ENCODE measurements at regions not wholly inside any gene's neighbourhood (a gene's known extent, or its start where the extent isn't known, plus 50 kb on each side); places are given as distances from the start of the nearest gene placed in this dataset.
A peak's percentile ranks its signal among the peaks of the same experiment; 100 is the strongest.

- TF ChIP-seq CTCF (IDR thresholded peaks at IDR 0.05; ENCODE audit: insufficient read depth, low read length), result no peak
- no peak overlapping the region for H3K4me3 ChIP-seq (ENCODE audit: low read depth, low read length)
- no peak for DNase-seq (ENCODE audit: low read depth)
Observed at GRCh38 chr2:221675201-221675908, 103.3 kb upstream of the EPHA4 start.

GRCh38 chr2:221674446-221674845 is 102.3 kb upstream of the EPHA4 start:
- no peak for DNase-seq (ENCODE audit: low read depth)
- no peak for TF ChIP-seq CTCF (IDR thresholded peaks at IDR 0.05; ENCODE audit: insufficient read depth, low read length)
- H3K4me3 ChIP-seq (ENCODE audit: low read depth, low read length), result no peak overlapping the region

GRCh38 chr2:221673248-221673647 is 101.1 kb upstream of the EPHA4 start:
- no peak for TF ChIP-seq CTCF (IDR thresholded peaks at IDR 0.05; ENCODE audit: insufficient read depth, low read length)
- H3K4me3 ChIP-seq (ENCODE audit: low read depth, low read length), result no peak overlapping the region
- DNase-seq (ENCODE audit: low read depth), result peak; percentile 17

GRCh38 chr2:221671515-221671914 is 99.4 kb upstream of the EPHA4 start:
- no peak for TF ChIP-seq CTCF (IDR thresholded peaks at IDR 0.05; ENCODE audit: insufficient read depth, low read length)
- peak; percentile 48 for DNase-seq (ENCODE audit: low read depth)
- no peak overlapping the region for H3K4me3 ChIP-seq (ENCODE audit: low read depth, low read length)

- no peak overlapping the region for H3K4me3 ChIP-seq (ENCODE audit: low read depth, low read length)
- TF ChIP-seq CTCF (IDR thresholded peaks at IDR 0.05; ENCODE audit: insufficient read depth, low read length), result no peak
- no peak for DNase-seq (ENCODE audit: low read depth)
Observed at GRCh38 chr2:221662689-221663391, 90.7 kb upstream of the EPHA4 start.

- TF ChIP-seq CTCF (IDR thresholded peaks at IDR 0.05; ENCODE audit: insufficient read depth, low read length), result no peak
- no peak for DNase-seq (ENCODE audit: low read depth)
- no peak overlapping the region for H3K4me3 ChIP-seq (ENCODE audit: low read depth, low read length)
Observed at GRCh38 chr2:221657806-221658205, 85.7 kb upstream of the EPHA4 start.

Measured in fibroblast of the aortic adventitia (primary cell).